CD8-positive, alpha-beta memory T cell (primary cell): ENCODE measurements at regions not wholly inside any gene's neighbourhood (a gene's known extent, or its start where the extent isn't known, plus 50 kb on each side); places are given as distances from the start of the nearest gene placed in this dataset.

Source experiments
- CTCF ChIA-PET: fragments of 350-600 bp; sonication (Branson Sonifier 250); formaldehyde crosslinking; loops from one replicate; lab custom pipeline; 2021; ENCODE audit warnings: antibody characterized with exemption; lab: Charles Lee
- POLR2A ChIA-PET: fragments of 350-600 bp; sonication (Branson Sonifier 250); formaldehyde crosslinking; loops from one replicate; lab custom pipeline; 2021; ENCODE audit warnings: antibody characterized with exemption; lab: Charles Lee
- DNase-seq, 5 donors: peaks; one replicate each; pipeline versions ENCODE4 v3.0.0 to v3.0.0-alpha.2; 2020 to 2022; ENCODE audit warnings: mixed read lengths in 1 of 5
- H3K27ac ChIP-seq: one replicate; pipeline ENCODE4 v1.7.0; 2013; ENCODE audit warnings: low read depth, mild to moderate bottlenecking, low read length, moderate library complexity
- H3K27me3 ChIP-seq: 2 replicates; pipeline ENCODE4 v1.7.0; 2013; ENCODE audit warnings: low read length, mild to moderate bottlenecking; ENCODE audit not compliant: insufficient read depth, poor library complexity, severe bottlenecking
- H3K36me3 ChIP-seq: 2 replicates; pipeline ENCODE4 v1.7.0; 2013; ENCODE audit warnings: mild to moderate bottlenecking, low read length, moderate library complexity; ENCODE audit not compliant: insufficient read depth
- H3K4me1 ChIP-seq: 2 replicates; pipeline ENCODE4 v1.7.0; 2013; ENCODE audit warnings: mild to moderate bottlenecking, low read length, moderate library complexity; ENCODE audit not compliant: insufficient read depth
- H3K4me3 ChIP-seq: 2 replicates; pipeline ENCODE4 v1.7.0; 2013; ENCODE audit warnings: mild to moderate bottlenecking, low read length
- H3K9me3 ChIP-seq: 2 replicates; pipeline ENCODE4 v1.7.0; 2013; ENCODE audit warnings: mild to moderate bottlenecking, low read length
- H3K27ac Mint-ChIP-seq, 8 donors: one replicate each; pipeline ENCODE4 v1.8.0; 2020 to 2021; ENCODE audit warnings: mixed read lengths in 8 of 8, mild to moderate bottlenecking in 6 of 8, inconsistent platforms in 3 of 8, moderate library complexity in 3 of 8
- H3K27me3 Mint-ChIP-seq, 2 donors: one replicate each; pipeline ENCODE4 v1.8.0; 2020 to 2021; ENCODE audit warnings: mixed read lengths in 2 of 2, mild to moderate bottlenecking in 1 of 2, moderate library complexity in 1 of 2
- H3K36me3 Mint-ChIP-seq, 3 donors: one replicate each; pipeline ENCODE4 v1.8.0; 2020 to 2021; ENCODE audit warnings: mixed read lengths in 3 of 3, inconsistent platforms in 1 of 3, mild to moderate bottlenecking in 1 of 3
- H3K4me1 Mint-ChIP-seq, 3 donors: one replicate each; pipeline ENCODE4 v1.8.0; 2020 to 2021; ENCODE audit warnings: mixed read lengths in 3 of 3, inconsistent platforms in 1 of 3, mild to moderate bottlenecking in 1 of 3
- H3K4me3 Mint-ChIP-seq, 7 donors: one replicate each; pipeline ENCODE4 v1.8.0; 2020 to 2021; ENCODE audit warnings: mixed read lengths in 7 of 7, mild to moderate bottlenecking in 6 of 7, moderate library complexity in 4 of 7, inconsistent platforms in 2 of 7
- H3K9me3 Mint-ChIP-seq, 5 donors: one replicate each; pipeline ENCODE4 v1.8.0; 2020 to 2022; ENCODE audit warnings: mixed read lengths in 5 of 5, mild to moderate bottlenecking in 3 of 5, moderate library complexity in 2 of 5, inconsistent platforms in 1 of 5

DNA sequence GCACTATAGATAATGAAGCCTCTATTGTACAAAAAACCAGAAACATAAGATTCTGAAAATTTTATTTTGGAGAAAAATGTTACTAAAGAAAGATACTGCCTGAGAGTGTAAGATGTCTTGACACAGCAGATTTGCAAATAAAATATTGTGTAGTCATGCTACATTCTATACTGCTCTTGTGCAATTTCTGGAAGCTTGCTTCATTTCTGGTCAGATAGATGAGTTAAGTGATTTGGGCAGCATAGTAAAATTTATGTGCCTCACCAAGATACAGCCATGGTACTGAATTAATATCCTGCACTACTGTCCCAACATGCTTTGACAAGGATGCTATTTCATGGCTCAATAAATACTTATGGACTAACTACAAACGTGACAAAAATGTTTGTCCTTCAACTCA, 55.1 kb upstream of the STARD13 start:
- CTCF ChIA-PET = no interaction called here
- Histone ChIP-seq H3K27me3 (no peaks in the 10 kb centered on the region), H3K4me3 (no peak overlapping the region), H3K9me3 (no peaks in the 10 kb centered on the region), H3K4me1 (no peaks in the 10 kb centered on the region), H3K27ac (no peak overlapping the region), H3K36me3 (no peaks in the 10 kb centered on the region)
- Mint-ChIP-seq H3K36me3 (no peaks in the 10 kb centered on the region), H3K9me3 (no peaks in the 10 kb centered on the region), H3K4me3 (no peak overlapping the region), H3K27me3 (peaks cover 0 to under 1% of the 10 kb centered on the region in 2 donors), H3K27ac (no peak overlapping the region), H3K4me1 (no peaks in the 10 kb centered on the region)
- POLR2A ChIA-PET = no interaction called here
- no peak for DNase-seq

DNA sequence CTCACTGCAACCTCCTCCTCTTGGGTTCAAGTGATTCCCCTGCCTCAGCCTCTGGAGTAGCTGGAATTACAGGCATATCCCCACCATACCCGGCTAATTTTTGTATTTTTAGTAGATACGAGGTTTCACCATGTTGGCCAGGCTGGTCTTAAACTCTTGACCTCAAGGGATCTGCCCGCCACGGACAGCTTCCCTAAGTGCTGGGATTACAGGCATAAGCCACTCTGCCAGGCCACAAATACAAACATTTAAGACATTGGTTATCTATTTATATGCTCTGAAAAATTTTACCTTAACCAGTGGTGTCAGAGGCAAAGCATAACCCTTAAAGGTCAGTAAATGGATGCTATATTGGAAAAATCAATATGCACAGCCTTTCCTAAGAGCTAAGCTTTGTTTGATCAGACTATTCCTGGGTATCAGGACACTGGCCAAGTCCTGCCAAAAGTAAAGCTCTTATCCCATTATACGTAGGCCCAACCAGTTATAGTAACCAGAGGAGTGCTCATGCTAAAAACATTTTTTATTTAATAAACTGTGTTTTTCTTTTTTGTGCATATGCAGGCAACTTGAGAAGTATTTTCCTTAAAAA, 56.4 kb upstream of the STARD13 start:
- ChIA-PET POLR2A (no interaction called here), CTCF (no interaction called here)
- no peak overlapping the region for H3K4me3 ChIP-seq
- no peaks in the 10 kb centered on the region for H3K4me1 Mint-ChIP-seq
- H3K27me3 Mint-ChIP-seq = peaks cover 0 to 4% of the 10 kb centered on the region in 2 donors
- no peaks in the 10 kb centered on the region for H3K36me3 ChIP-seq
- H3K27me3 ChIP-seq = no peaks in the 10 kb centered on the region
- no peaks in the 10 kb centered on the region for H3K9me3 Mint-ChIP-seq
- no peak overlapping the region for H3K27ac Mint-ChIP-seq
- H3K27ac ChIP-seq = no peak overlapping the region
- H3K4me1 ChIP-seq = no peaks in the 10 kb centered on the region
- no peaks in the 10 kb centered on the region for H3K36me3 Mint-ChIP-seq
- H3K4me3 Mint-ChIP-seq = no peak overlapping the region
- DNase-seq = no peak
- no peaks in the 10 kb centered on the region for H3K9me3 ChIP-seq

DNA sequence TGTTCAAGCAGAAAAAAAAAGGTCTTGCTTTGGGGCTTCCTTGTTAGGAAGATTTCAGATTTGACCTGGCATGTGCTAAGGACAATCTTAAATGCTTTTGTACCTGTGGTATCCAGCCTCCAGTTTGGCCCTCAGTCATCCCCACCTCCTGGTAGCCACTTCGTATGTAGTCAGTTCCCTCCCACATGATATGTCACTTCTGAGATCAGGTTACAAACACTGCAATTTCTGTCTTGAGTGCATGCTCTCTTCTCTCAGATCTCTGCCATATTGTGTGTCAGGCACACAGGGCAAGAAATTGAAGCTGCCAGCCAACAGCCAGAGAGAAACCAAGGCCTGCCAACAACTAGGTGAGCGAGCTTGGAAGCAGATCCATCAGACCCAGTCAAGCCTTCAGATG, 60.3 kb upstream of the STARD13 start:
- ChIA-PET CTCF (no interaction called here), POLR2A (no interaction called here)
- no peak for DNase-seq
- Mint-ChIP-seq H3K4me3 (no peak overlapping the region), H3K9me3 (no peaks in the 10 kb centered on the region), H3K27ac (no peak overlapping the region), H3K4me1 (peaks cover 1 to 3% (median 3%) of the 10 kb centered on the region in 3 donors), H3K27me3 (peaks cover 17 to 28% of the 10 kb centered on the region in 2 donors), H3K36me3 (peaks cover 0 to 2% (median 0%) of the 10 kb centered on the region in 3 donors)
- no peaks in the 10 kb centered on the region for H3K9me3 ChIP-seq
- H3K4me1 ChIP-seq = no peaks in the 10 kb centered on the region
- no peak overlapping the region for H3K27ac ChIP-seq
- H3K36me3 ChIP-seq = no peaks in the 10 kb centered on the region
- peaks cover 6% of the 10 kb centered on the region for H3K27me3 ChIP-seq
- H3K4me3 ChIP-seq = no peak overlapping the region

DNA sequence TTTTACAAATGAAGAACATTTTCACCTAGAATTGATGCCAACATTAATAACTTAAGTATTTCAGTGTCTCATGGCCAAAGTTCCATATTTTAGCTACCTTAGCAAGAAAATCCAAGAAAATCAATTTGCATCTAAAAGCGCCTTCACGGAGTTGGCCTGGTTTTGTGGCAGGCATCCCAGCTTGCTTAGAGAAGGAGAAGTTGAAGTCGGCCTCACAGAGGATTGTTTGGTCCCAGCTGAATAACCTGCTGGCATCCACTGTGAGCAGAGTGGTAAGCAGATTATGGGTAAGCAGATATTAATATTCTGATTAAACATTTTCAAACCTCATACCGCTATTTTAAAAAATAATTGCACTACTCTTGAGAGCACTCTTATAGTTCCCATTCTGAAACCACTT, 62.3 kb upstream of the STARD13 start:
- Mint-ChIP-seq H3K27me3 (peaks cover 19 to 40% of the 10 kb centered on the region in 2 donors), H3K36me3 (peaks cover 0 to 3% (median 0%) of the 10 kb centered on the region in 3 donors), H3K4me3 (no peak overlapping the region), H3K4me1 (peaks cover 1 to 4% (median 4%) of the 10 kb centered on the region in 3 donors), H3K27ac (no peak overlapping the region), H3K9me3 (no peaks in the 10 kb centered on the region)
- H3K4me1 ChIP-seq = no peaks in the 10 kb centered on the region
- no peak overlapping the region for H3K4me3 ChIP-seq
- no peak overlapping the region for H3K27ac ChIP-seq
- H3K36me3 ChIP-seq = no peaks in the 10 kb centered on the region
- no peak for DNase-seq
- POLR2A ChIA-PET = no interaction called here
- H3K9me3 ChIP-seq = no peaks in the 10 kb centered on the region
- CTCF ChIA-PET = no interaction called here
- H3K27me3 ChIP-seq = peaks cover 6% of the 10 kb centered on the region

DNA sequence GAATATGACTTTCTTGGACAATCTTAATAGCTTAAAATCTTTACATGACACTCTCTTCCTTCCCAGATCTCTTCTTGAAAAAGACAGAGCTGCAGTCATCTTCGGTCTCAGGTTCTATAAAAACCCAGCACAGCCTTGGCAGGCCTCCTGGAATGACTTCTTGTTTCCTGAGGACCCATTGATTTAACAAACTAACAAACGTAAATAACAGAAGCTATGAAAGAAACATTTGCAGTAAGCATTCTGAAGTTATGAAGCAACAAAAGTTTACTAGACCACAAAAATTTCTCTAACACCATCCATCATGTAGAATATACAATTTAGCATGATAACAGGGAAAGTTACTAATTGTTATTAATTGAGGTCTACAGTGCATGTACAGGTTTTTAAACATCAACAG, 62.8 kb upstream of the STARD13 start:
- H3K27me3 Mint-ChIP-seq = peaks cover 19 to 45% of the 10 kb centered on the region in 2 donors
- Histone ChIP-seq H3K9me3 (no peaks in the 10 kb centered on the region), H3K4me3 (no peak overlapping the region), H3K36me3 (no peaks in the 10 kb centered on the region), H3K27me3 (peaks cover 6% of the 10 kb centered on the region), H3K27ac (no peak overlapping the region), H3K4me1 (no peaks in the 10 kb centered on the region)
- no peak overlapping the region for H3K4me3 Mint-ChIP-seq
- ChIA-PET CTCF (no interaction called here), POLR2A (no interaction called here)
- peaks cover 0 to 3% (median 0%) of the 10 kb centered on the region in 3 donors for H3K36me3 Mint-ChIP-seq
- no peak for DNase-seq
- H3K4me1 Mint-ChIP-seq = peaks cover 1 to 4% (median 4%) of the 10 kb centered on the region in 3 donors
- no peak overlapping the region for H3K27ac Mint-ChIP-seq
- no peaks in the 10 kb centered on the region for H3K9me3 Mint-ChIP-seq

DNA sequence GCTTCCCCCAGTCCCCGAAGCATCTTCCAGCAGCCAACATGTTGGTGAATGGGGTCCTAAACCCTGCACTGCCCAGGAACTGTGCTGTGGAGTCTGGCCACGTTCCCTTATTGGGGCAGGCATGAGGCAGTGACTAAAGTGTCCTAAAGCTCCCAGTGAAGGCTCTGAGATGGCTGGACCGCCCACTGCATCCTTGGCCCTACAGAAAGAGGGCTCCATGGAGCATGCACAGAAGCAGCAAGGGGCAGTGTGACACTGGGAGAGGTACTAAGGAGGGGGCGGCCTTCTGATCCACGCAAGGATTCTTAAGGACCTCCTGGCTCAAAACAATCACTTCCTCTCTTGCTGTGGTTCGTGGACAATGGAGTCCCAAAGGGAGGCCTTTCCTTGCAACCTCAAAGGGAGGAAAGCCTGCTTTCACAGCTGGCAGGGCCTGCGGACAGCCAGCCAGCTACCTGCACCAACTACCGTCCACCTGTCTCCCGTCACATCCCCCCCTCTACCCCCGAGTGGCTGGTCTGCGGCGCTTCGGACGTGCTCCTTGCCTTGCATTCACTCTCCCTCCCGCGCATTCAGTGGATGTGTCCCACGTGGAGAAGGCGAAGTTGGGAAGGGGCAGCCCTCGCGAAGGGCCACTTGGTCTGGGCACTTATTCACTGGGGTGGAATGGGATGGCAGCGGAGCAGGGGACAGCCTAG, 63.9 kb upstream of the STARD13 start:
- Mint-ChIP-seq H3K27me3 (peaks cover 25 to 52% of the 10 kb centered on the region in 2 donors), H3K4me1 (peaks cover 1 to 4% (median 4%) of the 10 kb centered on the region in 3 donors), H3K27ac (no peak overlapping the region), H3K36me3 (peaks cover 0 to 3% (median 0%) of the 10 kb centered on the region in 3 donors), H3K4me3 (no peak overlapping the region), H3K9me3 (no peaks in the 10 kb centered on the region)
- peaks cover 6% of the 10 kb centered on the region for H3K27me3 ChIP-seq
- H3K9me3 ChIP-seq = no peaks in the 10 kb centered on the region
- no peak overlapping the region for H3K27ac ChIP-seq
- no peak for DNase-seq
- no peaks in the 10 kb centered on the region for H3K4me1 ChIP-seq
- H3K4me3 ChIP-seq = no peak overlapping the region
- ChIA-PET CTCF (no interaction called here), POLR2A (no interaction called here)
- no peaks in the 10 kb centered on the region for H3K36me3 ChIP-seq

DNA sequence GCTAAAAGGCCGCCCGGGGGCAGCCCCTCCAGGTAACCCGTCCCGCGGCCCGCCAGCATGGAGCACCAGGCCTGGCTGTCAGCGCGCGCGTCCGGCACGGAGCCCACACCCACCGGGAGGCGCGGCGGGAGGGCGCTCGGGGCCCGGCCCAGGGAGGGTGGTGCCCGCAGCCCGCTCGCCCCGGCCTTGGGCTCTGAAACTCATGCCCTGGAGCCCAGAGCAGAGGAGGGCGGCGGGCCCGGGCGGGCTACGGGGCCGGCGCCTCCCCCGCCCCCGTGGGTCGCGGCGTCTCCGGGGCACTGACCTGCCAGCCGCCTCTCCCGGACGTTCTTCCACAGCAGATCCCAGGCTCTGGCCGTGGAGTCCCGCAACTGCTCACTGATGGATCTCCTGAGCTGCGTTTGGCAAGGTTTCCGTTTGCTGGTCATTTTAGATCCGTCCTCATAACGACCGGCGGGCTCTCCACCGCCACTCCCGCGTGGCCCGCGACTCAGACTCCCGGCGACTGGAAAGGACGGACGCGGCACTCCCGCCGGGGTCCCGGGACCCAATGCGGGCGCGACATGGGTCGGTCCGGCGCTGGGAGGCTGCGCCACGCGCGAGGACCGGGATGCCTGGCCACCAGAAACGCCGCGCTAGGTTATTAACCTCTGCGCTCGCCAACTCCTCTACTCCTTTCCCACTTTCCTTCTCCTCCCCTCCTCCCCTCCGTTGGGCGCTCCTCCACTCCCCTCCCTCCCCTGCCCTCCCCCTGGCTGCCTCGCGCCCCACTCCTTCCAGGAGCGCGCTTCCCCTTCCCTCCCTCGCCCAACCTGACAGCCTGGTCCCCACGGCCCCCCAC, 64.7 kb upstream of the STARD13 start:
- POLR2A ChIA-PET = no interaction called here
- Mint-ChIP-seq H3K27ac (no peak overlapping the region), H3K9me3 (no peaks in the 10 kb centered on the region), H3K4me1 (peaks cover 1 to 4% (median 4%) of the 10 kb centered on the region in 3 donors), H3K36me3 (peaks cover 0 to 3% (median 0%) of the 10 kb centered on the region in 3 donors), H3K27me3 (peaks cover 25 to 56% of the 10 kb centered on the region in 2 donors), H3K4me3 (no peak overlapping the region)
- Histone ChIP-seq H3K27me3 (peaks cover 6% of the 10 kb centered on the region), H3K4me3 (no peak overlapping the region), H3K4me1 (no peaks in the 10 kb centered on the region), H3K9me3 (no peaks in the 10 kb centered on the region), H3K36me3 (no peaks in the 10 kb centered on the region), H3K27ac (no peak overlapping the region)
- DNase-seq = no peak
- CTCF ChIA-PET = no interaction called here

DNA sequence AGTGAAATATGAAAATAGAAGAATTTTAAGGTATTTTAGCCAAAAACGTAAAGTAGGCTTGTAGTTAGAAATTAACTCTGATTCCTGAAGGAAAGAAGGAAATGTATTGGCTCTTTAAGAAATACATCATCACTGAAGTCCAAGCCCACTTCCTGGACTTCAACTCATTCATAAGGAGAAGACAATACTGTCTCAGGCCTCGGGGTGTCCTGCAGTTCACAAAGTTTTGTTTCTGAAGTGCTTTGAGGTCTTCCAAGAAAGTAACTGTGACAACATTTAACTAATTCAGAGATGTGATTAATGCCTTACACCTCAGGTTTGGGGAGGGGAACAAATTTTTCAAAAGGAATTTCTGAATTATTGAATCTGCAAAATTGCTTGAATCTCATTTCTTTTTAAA, 65.8 kb upstream of the STARD13 start:
- Histone ChIP-seq H3K9me3 (no peaks in the 10 kb centered on the region), H3K4me3 (no peak overlapping the region), H3K27me3 (peaks cover 6% of the 10 kb centered on the region), H3K36me3 (no peaks in the 10 kb centered on the region), H3K4me1 (no peaks in the 10 kb centered on the region), H3K27ac (no peak overlapping the region)
- DNase-seq = no peak
- Mint-ChIP-seq H3K9me3 (no peaks in the 10 kb centered on the region), H3K36me3 (peaks cover 0 to 3% (median 0%) of the 10 kb centered on the region in 3 donors), H3K27ac (no peak overlapping the region), H3K4me1 (peaks cover 1 to 4% (median 4%) of the 10 kb centered on the region in 3 donors), H3K4me3 (no peak overlapping the region), H3K27me3 (peaks cover 27 to 63% of the 10 kb centered on the region in 2 donors)
- POLR2A ChIA-PET = no interaction called here
- CTCF ChIA-PET = no interaction called here
